ENCODE measurements at regions not wholly inside any gene's neighbourhood (a gene's known extent, or its start where the extent isn't known, plus 50 kb on each side); places are given as distances from the start of the nearest gene placed in this dataset.

- no peak for DNase-seq
Measured at GRCh38 chr16:49216593-49216992, 65.0 kb downstream of the CBLN1 start.

GRCh38 chr16:49213594-49213993, 68.0 kb downstream of the CBLN1 start:
- DNase-seq: no peak

- no peak for DNase-seq
Measured at GRCh38 chr16:49204191-49204590, 77.4 kb downstream of the CBLN1 start.

GRCh38 chr16:49203361-49203760, 78.3 kb downstream of the CBLN1 start:
- DNase-seq: no peak

- DNase-seq: no peak
Measured at GRCh38 chr16:49201118-49201517, 80.5 kb downstream of the CBLN1 start.

- no peak for DNase-seq
Measured at GRCh38 chr16:49200223-49200820, 81.3 kb downstream of the CBLN1 start.

- no peak for DNase-seq
Measured at GRCh38 chr16:49195237-49195548, 86.4 kb downstream of the CBLN1 start.

- no peak for DNase-seq
Measured at GRCh38 chr16:49194537-49195236, 87.0 kb downstream of the CBLN1 start.

- DNase-seq: no peak
Measured at GRCh38 chr16:49193596-49193995, 88.0 kb downstream of the CBLN1 start.

GRCh38 chr16:49189286-49189685, 92.4 kb downstream of the CBLN1 start:
- DNase-seq: no peak

GRCh38 chr16:49183911-49184310, 97.7 kb downstream of the CBLN1 start:
- no peak for DNase-seq

GRCh38 chr16:49181791-49182518, 99.7 kb downstream of the CBLN1 start:
- no peak for DNase-seq

GRCh38 chr16:49179714-49180330, 101.8 kb downstream of the CBLN1 start:
- no peak for DNase-seq

GRCh38 chr16:49168126-49168525, 113.5 kb downstream of the CBLN1 start:
- DNase-seq: no peak

- DNase-seq: no peak
Measured at GRCh38 chr16:49165025-49165424, 116.6 kb downstream of the CBLN1 start.

- no peak for DNase-seq
Measured at GRCh38 chr16:49161191-49161590, 120.4 kb downstream of the CBLN1 start.

- peak in 2 of 5 donors; percentile 1 for DNase-seq
Measured at GRCh38 chr16:49158029-49158642, 123.5 kb downstream of the CBLN1 start.

- DNase-seq: no peak
Measured at GRCh38 chr16:49150341-49150740, 131.3 kb downstream of the CBLN1 start.

GRCh38 chr16:49148410-49148809, 133.2 kb downstream of the CBLN1 start:
- DNase-seq: no peak

GRCh38 chr16:49140618-49141017, 141.0 kb downstream of the CBLN1 start:
- no peak for DNase-seq

- DNase-seq: no peak
Measured at GRCh38 chr16:49130397-49130796, 151.2 kb downstream of the CBLN1 start.

GRCh38 chr16:49129935-49130334, 151.7 kb downstream of the CBLN1 start:
- DNase-seq: no peak

- no peak for DNase-seq
Measured at GRCh38 chr16:49128740-49129139, 152.9 kb downstream of the CBLN1 start.

Measured in T-helper 1 cell (primary cell).